HCT116 (cell line): ENCODE measurements at regions not wholly inside any gene's neighbourhood (a gene's known extent, or its start where the extent isn't known, plus 50 kb on each side); places are given as distances from the start of the nearest gene placed in this dataset.

Source experiments
- EZH2 ChIP-seq: fragments of 200-600 bp; sonication (generic); IDR thresholded peaks from 2 replicates; pipeline ENCODE4 v1.6.1; 2017; ENCODE audit warnings: antibody characterized with exemption, mixed run types
- POLR2AphosphoS5 ChIP-seq: IDR thresholded peaks from 2 replicates; pipeline ENCODE4 v1.6.1; 2011; ENCODE audit warnings: mild to moderate bottlenecking, low read depth, low read length, moderate library complexity
- SRF ChIP-seq: IDR thresholded peaks from 2 replicates; pipeline ENCODE4 v1.6.1; 2012; ENCODE audit warnings: low read depth
- YY1 ChIP-seq: IDR thresholded peaks from 2 replicates; pipeline ENCODE4 v1.6.1; 2011; ENCODE audit warnings: low read length, low read depth, moderate library complexity, mild to moderate bottlenecking; ENCODE audit not compliant: insufficient replicate concordance; ENCODE audit errors: extremely low read depth
- TF ChIP-seq, protein P1 (sequence below), 3 experiments: fragments of 200-600 bp in 1 of 3; sonication (generic) in 1 of 3; IDR thresholded peaks in 2 of 3; conservative IDR thresholded peaks in 1 of 3; 2 replicates each; pipeline ENCODE4 v1.5.1; 2012 to 2017; ENCODE audit warnings: low read depth in 2 of 3, low read length in 2 of 3, antibody characterized with exemption in 1 of 3, borderline replicate concordance in 1 of 3, control low read depth in 1 of 3, mild to moderate bottlenecking in 1 of 3, mixed read lengths in 1 of 3, mixed run types in 1 of 3, moderate library complexity in 1 of 3; ENCODE audit not compliant: insufficient read depth in 1 of 3

DNA sequence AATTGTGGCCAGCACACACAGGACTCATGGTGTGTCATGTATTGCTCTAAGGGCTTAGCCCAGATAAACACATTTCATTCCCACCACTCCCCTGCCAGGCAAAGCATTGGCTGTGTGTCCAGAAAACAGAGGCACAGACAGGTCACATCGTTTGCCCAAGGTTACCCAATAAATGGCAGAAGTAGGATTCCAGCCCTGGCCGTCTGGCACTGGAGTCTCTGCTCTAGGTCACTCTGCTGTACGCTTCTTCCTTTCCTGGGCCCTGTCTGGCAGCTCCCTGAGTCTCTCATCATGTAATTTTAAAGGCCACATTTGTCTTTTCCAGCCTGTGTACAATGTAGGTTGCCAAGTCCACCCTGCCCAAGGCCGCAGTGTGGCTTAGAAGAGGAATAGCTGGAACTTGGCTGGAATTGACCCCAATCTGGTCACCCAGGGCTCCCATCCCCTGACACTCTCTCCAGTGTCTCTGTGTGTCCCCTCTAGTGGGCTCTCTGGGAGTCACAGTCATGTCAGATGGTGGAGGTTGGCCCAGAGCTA, 264.5 kb upstream of the TSHZ3 start:
- TF ChIP-seq, protein P1, sequence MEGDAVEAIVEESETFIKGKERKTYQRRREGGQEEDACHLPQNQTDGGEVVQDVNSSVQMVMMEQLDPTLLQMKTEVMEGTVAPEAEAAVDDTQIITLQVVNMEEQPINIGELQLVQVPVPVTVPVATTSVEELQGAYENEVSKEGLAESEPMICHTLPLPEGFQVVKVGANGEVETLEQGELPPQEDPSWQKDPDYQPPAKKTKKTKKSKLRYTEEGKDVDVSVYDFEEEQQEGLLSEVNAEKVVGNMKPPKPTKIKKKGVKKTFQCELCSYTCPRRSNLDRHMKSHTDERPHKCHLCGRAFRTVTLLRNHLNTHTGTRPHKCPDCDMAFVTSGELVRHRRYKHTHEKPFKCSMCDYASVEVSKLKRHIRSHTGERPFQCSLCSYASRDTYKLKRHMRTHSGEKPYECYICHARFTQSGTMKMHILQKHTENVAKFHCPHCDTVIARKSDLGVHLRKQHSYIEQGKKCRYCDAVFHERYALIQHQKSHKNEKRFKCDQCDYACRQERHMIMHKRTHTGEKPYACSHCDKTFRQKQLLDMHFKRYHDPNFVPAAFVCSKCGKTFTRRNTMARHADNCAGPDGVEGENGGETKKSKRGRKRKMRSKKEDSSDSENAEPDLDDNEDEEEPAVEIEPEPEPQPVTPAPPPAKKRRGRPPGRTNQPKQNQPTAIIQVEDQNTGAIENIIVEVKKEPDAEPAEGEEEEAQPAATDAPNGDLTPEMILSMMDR (IDR thresholded peaks at IDR 0.05 in 2 of 3, conservative IDR thresholded peaks at IDR 0.05 in 1 of 3; ENCODE audit: borderline replicate concordance in 1 of 3, insufficient read depth in 1 of 3, low read depth in 2 of 3, low read length in 2 of 3): no peak
- TF ChIP-seq SRF (no peak), POLR2AphosphoS5 (no peak), YY1 (no peak), EZH2 (no peak)
